Bone marrow (tissue), 2 donors: ENCODE measurements at regions not wholly inside any gene's neighbourhood (a gene's known extent, or its start where the extent isn't known, plus 50 kb on each side); places are given as distances from the start of the nearest gene placed in this dataset.

Experiments
- DNase-seq, 2 donors: peaks; one replicate each; lab custom pipeline; 2025; lab: John Stamatoyannopoulos, UW

DNA sequence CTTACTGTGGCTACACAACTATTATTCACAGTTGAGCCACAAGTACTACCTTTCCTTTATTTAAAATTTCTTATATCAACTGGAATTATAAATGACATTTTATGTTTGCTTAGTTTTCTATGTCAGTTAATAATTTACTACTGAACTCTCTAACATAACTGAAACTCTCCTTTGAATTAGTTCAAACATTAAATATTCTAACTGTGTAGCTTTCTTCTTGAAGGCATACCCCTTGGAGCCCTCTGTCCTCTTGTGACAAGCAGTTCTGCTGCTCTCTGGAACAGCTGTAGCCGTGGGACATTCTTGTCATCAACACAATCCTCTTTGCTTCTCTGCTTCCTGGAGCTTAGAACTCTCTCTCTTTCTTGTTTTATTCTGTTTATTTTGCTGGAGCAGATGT lies 244.8 kb downstream of the NHLRC3 start:
- DNase-seq, result no peak

DNA sequence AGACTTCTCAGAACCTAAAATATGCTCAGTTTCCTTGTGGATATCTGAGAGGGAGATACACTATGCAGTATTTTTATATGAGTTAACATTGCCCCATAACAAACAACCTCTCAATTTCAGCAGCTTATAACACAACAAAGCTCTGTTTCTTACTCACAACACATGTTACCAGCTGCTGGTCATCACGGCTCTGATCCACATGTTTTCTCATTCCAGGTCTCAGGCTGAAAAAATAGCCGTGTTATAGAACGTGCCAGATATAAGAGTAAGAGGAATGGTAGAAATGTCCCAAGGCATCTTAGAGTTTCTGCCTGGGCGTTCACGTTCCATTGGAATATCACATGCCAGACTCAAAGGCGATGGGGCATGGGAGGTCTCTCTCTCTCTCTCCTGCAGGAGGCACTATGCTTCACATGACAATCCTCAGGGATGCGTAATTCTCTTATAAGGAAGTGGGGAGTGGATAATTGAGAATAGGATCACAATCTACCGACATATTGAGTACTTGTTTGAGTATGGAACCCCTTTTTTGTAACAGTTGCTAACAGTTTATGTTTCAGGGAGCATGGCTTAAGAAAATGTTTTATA lies 246.6 kb downstream of the NHLRC3 start:
- no peak for DNase-seq
